AG04450 (cell line): ENCODE measurements at regions not wholly inside any gene's neighbourhood (a gene's known extent, or its start where the extent isn't known, plus 50 kb on each side); places are given as distances from the start of the nearest gene placed in this dataset.

Experiments used
- CTCF ChIA-PET: fragments of 300-600, 350-600 bp; formaldehyde crosslinking; extraction: SDS; loops from one replicate; lab custom pipeline; 2022; ENCODE audit warnings: antibody characterized with exemption, inconsistent platforms; lab: Charles Lee
- POLR2A ChIA-PET: fragments of 350-600 bp; formaldehyde crosslinking; extraction: SDS; loops from one replicate; lab custom pipeline; 2021; ENCODE audit warnings: antibody characterized with exemption, inconsistent platforms; lab: Yijun Ruan, JAX
- DNase-seq: peaks from one replicate; pipeline ENCODE4 v3.0.0-alpha.2; 2011; ENCODE audit warnings: low read depth, low spot score
- H3K27ac ChIP-seq: one replicate; pipeline ENCODE4 v1.5.1; 2012; ENCODE audit warnings: low read depth, low read length, control low read depth
- H3K27me3 ChIP-seq: one replicate; pipeline ENCODE4 v1.6.0; 2012; ENCODE audit warnings: low read length; ENCODE audit not compliant: control insufficient read depth, insufficient read depth
- H3K4me3 ChIP-seq: 2 replicates; pipeline ENCODE4 v1.5.1; 2011; ENCODE audit warnings: mild to moderate bottlenecking, low read depth, low read length, control low read depth
- H3K9me3 ChIP-seq: 2 replicates; pipeline ENCODE4 v1.5.1; 2012; ENCODE audit warnings: low read length; ENCODE audit not compliant: control insufficient read depth, insufficient read depth
- CTCF ChIP-seq: IDR thresholded peaks from 2 replicates; pipeline ENCODE4 v1.5.1; 2011; ENCODE audit warnings: low read depth, low read length, control low read depth, inconsistent platforms

DNA sequence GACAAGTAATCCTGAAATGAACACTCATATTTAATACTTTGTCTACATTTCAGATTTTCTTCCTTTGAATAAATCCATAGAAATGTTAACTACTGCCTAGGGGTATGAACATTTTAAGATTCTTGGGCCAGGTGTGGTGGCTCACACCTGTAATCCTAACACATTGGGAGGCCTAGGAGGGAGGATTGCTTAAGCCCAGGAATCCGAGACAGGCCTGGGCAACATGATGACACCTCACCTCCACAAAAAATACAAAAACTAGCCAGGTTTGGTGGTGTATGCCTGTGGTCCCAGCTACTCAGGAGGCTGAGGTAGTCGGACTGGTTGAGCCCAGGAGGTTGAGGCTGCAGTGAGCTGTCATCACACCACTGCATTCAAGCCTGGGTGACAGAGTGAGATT, 73.9 kb upstream of the PIAS1 start:
- H3K27me3 ChIP-seq = peaks cover 11% of the 10 kb centered on the region
- DNase-seq = no peak
- H3K4me3 ChIP-seq = no peak overlapping the region
- no peak overlapping the region for H3K27ac ChIP-seq
- no peak for TF ChIP-seq CTCF
- ChIA-PET POLR2A (no interaction called here), CTCF (no interaction called here)
- H3K9me3 ChIP-seq = no peaks in the 10 kb centered on the region

DNA sequence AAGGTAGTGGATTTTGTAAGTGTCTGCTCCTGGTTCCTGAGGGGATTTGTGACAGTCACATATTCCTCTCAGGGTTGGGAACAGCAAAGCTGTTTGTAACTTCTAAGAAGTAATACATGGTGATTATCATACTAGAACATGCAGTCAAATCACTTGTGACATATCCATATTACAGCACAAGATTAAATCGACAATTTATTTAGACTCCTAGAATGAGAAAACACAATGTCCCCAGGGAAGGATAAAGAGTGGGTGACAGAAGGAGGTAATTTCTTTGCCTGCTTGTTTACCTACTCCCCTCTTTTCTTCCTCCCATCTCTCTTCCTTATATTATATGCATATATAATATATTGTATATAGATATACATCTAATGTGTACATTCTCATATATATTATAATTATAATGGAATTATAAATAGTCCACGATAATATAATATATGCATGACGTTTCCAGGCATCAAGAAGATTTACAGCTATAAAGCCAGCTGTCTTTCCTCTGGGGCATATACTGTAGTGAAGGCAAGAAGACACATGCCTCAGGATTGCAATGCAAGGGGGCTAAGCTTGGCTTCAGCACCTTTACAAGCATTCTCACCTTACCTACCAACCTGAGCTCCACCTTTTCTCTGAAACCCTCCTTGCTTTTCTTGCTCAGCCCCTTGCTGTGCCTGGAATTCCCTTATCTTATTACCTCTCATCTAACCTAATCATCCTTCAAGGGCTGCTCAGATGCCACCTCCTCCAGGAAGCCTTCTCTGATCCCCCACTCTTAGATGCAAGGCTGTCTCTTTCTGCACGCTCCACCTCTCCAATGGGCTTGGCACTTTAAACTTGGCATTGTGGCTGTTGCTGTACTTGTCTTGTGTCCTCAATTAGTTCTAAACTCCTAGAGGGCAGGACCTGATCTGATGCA, 73.1 kb upstream of the PIAS1 start:
- no peak overlapping the region for H3K27ac ChIP-seq
- no peaks in the 10 kb centered on the region for H3K9me3 ChIP-seq
- peaks cover 10% of the 10 kb centered on the region for H3K27me3 ChIP-seq
- no peak for TF ChIP-seq CTCF
- H3K4me3 ChIP-seq = no peak overlapping the region
- ChIA-PET POLR2A (no interaction called here), CTCF (no interaction called here)
- no peak for DNase-seq

GRCh38 chr15:67981848-67982247, 72.3 kb upstream of the PIAS1 start:
- ChIA-PET POLR2A (no interaction called here), CTCF (no interaction called here)
- no peaks in the 10 kb centered on the region for H3K9me3 ChIP-seq
- no peak overlapping the region for H3K4me3 ChIP-seq
- no peak for DNase-seq
- TF ChIP-seq CTCF = no peak
- no peak overlapping the region for H3K27ac ChIP-seq
- H3K27me3 ChIP-seq = peaks cover 8% of the 10 kb centered on the region

DNA sequence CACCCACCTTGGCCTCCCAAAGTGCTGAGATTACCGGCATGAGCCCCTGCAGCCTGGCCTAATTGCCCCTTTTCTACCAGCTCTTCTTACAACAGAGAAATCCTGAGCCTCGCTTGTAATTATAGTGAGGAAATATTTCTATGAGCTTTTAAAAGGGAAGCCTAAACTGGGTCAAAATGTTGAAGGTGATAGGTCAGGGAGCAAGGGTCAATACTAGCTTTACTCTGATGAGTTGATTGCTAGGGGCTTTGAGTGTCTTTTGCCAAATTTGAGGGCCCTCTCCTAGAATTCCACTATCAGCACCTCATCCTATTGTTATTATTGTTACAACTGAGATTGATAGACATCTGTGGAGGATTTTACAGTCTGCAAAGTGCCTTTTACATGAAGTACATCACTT, 62.4 kb upstream of the PIAS1 start:
- H3K9me3 ChIP-seq = no peaks in the 10 kb centered on the region
- ChIA-PET CTCF (no interaction called here), POLR2A (interaction anchor here (0.7 kb wide), 1 partner anchor 997 kb away, joined by 5 read pairs; no protein-coding TSS in a partner anchor)
- no peak overlapping the region for H3K4me3 ChIP-seq
- no peak for DNase-seq
- no peak for TF ChIP-seq CTCF
- no peak overlapping the region for H3K27ac ChIP-seq
- H3K27me3 ChIP-seq = peaks cover 12% of the 10 kb centered on the region

GRCh38 chr15:67992411-67992810, 61.7 kb upstream of the PIAS1 start:
- Histone ChIP-seq H3K9me3 (no peaks in the 10 kb centered on the region), H3K27me3 (peaks cover 10% of the 10 kb centered on the region), H3K27ac (no peak overlapping the region), H3K4me3 (no peak overlapping the region)
- no peak for DNase-seq
- POLR2A ChIA-PET = interaction anchor here (0.7 kb wide), 1 partner anchor 997 kb away, joined by 5 read pairs; no protein-coding TSS in a partner anchor
- no peak for TF ChIP-seq CTCF
- CTCF ChIA-PET = no interaction called here
